ENCODE measurements at regions not wholly inside any gene's neighbourhood (a gene's known extent, or its start where the extent isn't known, plus 50 kb on each side); places are given as distances from the start of the nearest gene placed in this dataset.

DNA sequence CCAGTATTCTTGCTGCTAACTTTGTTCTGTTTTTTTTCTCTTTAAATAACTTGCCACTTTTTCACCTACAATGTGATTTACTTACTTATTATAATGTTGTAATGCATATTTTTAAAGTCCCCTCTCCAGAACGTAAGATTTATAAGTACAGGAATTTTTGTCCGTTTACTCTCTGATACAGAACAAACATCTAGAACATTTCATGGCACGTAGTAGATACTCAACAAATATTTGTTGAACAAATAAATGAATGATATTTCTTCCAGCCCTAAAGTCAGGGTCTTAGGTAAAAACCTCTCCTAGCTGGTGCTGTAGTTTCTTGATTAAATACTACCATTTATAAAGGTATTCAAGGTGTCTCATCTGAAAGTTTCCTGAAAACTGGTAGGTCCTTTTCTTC is 125.1 kb downstream of the ZBTB18 start:
- TF ChIP-seq, protein P1, sequence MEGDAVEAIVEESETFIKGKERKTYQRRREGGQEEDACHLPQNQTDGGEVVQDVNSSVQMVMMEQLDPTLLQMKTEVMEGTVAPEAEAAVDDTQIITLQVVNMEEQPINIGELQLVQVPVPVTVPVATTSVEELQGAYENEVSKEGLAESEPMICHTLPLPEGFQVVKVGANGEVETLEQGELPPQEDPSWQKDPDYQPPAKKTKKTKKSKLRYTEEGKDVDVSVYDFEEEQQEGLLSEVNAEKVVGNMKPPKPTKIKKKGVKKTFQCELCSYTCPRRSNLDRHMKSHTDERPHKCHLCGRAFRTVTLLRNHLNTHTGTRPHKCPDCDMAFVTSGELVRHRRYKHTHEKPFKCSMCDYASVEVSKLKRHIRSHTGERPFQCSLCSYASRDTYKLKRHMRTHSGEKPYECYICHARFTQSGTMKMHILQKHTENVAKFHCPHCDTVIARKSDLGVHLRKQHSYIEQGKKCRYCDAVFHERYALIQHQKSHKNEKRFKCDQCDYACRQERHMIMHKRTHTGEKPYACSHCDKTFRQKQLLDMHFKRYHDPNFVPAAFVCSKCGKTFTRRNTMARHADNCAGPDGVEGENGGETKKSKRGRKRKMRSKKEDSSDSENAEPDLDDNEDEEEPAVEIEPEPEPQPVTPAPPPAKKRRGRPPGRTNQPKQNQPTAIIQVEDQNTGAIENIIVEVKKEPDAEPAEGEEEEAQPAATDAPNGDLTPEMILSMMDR (conservative IDR thresholded peaks at IDR 0.05; ENCODE audit: low read depth, low read length) = no peak
- no peak for TF ChIP-seq EZH2phosphoT487 (IDR thresholded peaks at IDR 0.05; ENCODE audit: borderline replicate concordance, low read length)

Data from PC-3 (cell line).